HL-60 (cell line): ENCODE measurements at regions not wholly inside any gene's neighbourhood (a gene's known extent, or its start where the extent isn't known, plus 50 kb on each side); places are given as distances from the start of the nearest gene placed in this dataset.
A peak's percentile ranks its signal among the peaks of the same experiment; 100 is the strongest.

ENCODE experiments used
- DNase-seq, 2 experiments: peaks; one replicate each; pipeline ENCODE4 v3.0.0-alpha.2; 2010 to 2020; ENCODE audit warnings: low read depth in 1 of 2, low spot score in 1 of 2
- H3K27ac ChIP-seq: fragments of 250-450 bp; sonication (Bioruptor Pico); replicated peaks from 2 replicates; pipeline ENCODE4 v1.5.1; 2020; ENCODE audit warnings: mild to moderate bottlenecking, moderate library complexity
- H3K27me3 ChIP-seq: fragments of 250-450 bp; sonication (Bioruptor Pico); 2 replicates; pipeline ENCODE4 v1.5.1; 2021; ENCODE audit warnings: mild to moderate bottlenecking, moderate library complexity; ENCODE audit not compliant: insufficient read depth, poor library complexity, severe bottlenecking
- H3K4me3 ChIP-seq: replicated peaks from 2 replicates; pipeline ENCODE4 v1.5.1; 2011; ENCODE audit warnings: mild to moderate bottlenecking, control low read depth, low read length; ENCODE audit not compliant: insufficient read depth
- GABPA ChIP-seq: IDR thresholded peaks from 2 replicates; pipeline ENCODE4 v1.6.1; 2012; ENCODE audit warnings: low read depth
- POLR2AphosphoS5 ChIP-seq: IDR thresholded peaks from 2 replicates; pipeline ENCODE4 v1.6.1; 2012; ENCODE audit warnings: low read depth
- SPI1 ChIP-seq: IDR thresholded peaks from 2 replicates; pipeline ENCODE4 v1.6.1; 2012; ENCODE audit warnings: low read depth, mild to moderate bottlenecking, borderline replicate concordance
- TF ChIP-seq, protein P1 (sequence below): IDR thresholded peaks from one replicate; pipeline ENCODE4 v1.5.1; 2011; ENCODE audit warnings: low read length, control low read depth, inconsistent platforms; ENCODE audit not compliant: insufficient read depth
- TF ChIP-seq, protein P2 (sequence below): IDR thresholded peaks from 2 replicates; pipeline ENCODE4 v1.6.1; 2012; ENCODE audit warnings: low read depth; ENCODE audit not compliant: insufficient replicate concordance

DNA sequence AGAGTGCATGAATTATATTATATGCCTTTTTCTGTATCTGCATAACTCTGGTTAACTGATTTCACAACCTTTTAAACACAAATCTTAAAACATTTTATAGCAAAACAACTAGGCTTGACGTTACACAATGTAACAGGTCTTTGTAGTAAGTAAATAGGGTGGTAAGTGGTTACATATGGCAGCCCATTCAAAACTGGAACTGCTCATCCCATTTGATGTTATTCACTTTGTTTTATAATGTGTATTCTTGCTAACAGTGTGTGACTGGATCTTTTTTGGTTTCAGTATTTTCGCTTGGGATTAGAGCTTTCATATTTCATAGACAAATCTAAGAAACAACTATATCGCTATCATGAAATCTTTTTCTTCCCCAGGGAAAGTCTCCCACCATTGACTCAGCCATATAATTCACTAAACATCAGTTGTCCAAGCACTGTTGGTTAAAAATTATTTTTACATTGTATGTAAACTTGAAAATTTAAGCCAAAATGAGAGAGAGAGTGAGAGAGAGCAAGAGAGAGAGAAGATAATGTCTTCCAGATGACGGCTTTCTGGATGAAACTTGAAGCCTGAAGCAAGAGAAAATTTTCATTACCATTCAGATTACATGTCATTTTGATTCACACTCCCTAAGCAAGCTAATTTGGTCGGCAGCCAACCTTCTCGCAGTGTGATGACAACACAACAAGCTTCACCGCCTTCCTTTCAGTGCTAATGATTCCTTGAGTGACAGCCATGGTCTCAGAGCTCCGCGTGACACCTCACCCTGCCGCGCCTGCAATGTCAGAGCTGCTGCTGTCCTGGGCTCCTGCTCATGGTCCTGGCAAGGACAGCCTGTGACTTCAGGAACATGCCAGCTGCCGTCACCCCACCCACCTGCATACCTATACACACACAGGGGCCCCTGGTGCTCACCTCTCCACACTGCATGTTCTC, 946.9 kb upstream of the SOX11 start:
- no peak for TF ChIP-seq GABPA
- TF ChIP-seq, protein P1, sequence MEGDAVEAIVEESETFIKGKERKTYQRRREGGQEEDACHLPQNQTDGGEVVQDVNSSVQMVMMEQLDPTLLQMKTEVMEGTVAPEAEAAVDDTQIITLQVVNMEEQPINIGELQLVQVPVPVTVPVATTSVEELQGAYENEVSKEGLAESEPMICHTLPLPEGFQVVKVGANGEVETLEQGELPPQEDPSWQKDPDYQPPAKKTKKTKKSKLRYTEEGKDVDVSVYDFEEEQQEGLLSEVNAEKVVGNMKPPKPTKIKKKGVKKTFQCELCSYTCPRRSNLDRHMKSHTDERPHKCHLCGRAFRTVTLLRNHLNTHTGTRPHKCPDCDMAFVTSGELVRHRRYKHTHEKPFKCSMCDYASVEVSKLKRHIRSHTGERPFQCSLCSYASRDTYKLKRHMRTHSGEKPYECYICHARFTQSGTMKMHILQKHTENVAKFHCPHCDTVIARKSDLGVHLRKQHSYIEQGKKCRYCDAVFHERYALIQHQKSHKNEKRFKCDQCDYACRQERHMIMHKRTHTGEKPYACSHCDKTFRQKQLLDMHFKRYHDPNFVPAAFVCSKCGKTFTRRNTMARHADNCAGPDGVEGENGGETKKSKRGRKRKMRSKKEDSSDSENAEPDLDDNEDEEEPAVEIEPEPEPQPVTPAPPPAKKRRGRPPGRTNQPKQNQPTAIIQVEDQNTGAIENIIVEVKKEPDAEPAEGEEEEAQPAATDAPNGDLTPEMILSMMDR: no peak
- TF ChIP-seq SPI1: no peak
- TF ChIP-seq POLR2AphosphoS5: no peak
- TF ChIP-seq, protein P2, sequence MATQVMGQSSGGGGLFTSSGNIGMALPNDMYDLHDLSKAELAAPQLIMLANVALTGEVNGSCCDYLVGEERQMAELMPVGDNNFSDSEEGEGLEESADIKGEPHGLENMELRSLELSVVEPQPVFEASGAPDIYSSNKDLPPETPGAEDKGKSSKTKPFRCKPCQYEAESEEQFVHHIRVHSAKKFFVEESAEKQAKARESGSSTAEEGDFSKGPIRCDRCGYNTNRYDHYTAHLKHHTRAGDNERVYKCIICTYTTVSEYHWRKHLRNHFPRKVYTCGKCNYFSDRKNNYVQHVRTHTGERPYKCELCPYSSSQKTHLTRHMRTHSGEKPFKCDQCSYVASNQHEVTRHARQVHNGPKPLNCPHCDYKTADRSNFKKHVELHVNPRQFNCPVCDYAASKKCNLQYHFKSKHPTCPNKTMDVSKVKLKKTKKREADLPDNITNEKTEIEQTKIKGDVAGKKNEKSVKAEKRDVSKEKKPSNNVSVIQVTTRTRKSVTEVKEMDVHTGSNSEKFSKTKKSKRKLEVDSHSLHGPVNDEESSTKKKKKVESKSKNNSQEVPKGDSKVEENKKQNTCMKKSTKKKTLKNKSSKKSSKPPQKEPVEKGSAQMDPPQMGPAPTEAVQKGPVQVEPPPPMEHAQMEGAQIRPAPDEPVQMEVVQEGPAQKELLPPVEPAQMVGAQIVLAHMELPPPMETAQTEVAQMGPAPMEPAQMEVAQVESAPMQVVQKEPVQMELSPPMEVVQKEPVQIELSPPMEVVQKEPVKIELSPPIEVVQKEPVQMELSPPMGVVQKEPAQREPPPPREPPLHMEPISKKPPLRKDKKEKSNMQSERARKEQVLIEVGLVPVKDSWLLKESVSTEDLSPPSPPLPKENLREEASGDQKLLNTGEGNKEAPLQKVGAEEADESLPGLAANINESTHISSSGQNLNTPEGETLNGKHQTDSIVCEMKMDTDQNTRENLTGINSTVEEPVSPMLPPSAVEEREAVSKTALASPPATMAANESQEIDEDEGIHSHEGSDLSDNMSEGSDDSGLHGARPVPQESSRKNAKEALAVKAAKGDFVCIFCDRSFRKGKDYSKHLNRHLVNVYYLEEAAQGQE: no peak
- Histone ChIP-seq H3K4me3 (no peak overlapping the region), H3K27ac (no peak overlapping the region), H3K27me3 (no peaks in the 10 kb centered on the region)
- no peak for DNase-seq

DNA sequence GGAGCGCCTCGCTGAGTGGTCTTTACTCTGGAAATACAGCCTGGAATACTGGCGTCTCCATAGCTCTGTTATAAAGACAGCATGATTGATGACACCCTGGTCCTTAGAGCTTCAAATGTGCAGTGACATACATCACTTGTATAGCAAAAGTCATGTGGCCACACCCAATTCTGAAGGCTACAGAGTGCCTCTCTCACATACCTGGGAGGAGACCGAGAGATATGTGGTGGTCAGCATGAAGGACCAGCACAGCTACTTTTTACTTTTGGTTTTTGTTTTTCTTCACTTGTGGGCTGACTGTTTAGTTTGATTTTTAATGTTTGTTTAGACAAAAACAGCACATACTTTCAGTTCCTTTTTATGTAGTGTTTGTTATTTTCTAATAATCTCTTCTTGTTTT, 938.5 kb upstream of the SOX11 start:
- Histone ChIP-seq H3K27me3 (no peaks in the 10 kb centered on the region), H3K4me3 (no peak overlapping the region), H3K27ac (no peak overlapping the region)
- TF ChIP-seq SPI1 (no peak), POLR2AphosphoS5 (no peak), GABPA (no peak)
- TF ChIP-seq, protein P2: no peak
- TF ChIP-seq, protein P1: no peak
- DNase-seq: no peak

DNA sequence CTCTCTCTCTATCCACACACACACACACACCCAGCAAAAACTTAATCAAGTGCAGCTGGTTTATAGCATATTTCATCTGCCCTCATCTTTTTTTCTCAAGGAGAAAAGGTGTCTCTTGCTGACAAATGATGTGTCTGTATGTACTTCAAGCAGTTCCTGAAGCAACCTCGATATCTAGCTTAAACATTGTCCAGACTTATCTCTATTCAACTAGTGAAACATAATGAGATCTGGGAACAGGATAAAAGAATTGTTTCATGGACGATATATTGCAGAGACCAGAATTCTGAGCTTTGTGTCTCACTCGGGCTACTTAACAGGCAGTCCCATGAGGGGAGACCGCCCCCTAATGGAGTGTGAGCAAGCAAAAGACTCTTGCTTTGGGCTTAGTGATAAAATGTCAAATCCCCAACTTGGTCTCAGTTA, 929.2 kb upstream of the SOX11 start:
- no peak overlapping the region for H3K4me3 ChIP-seq
- TF ChIP-seq SPI1: no peak
- no peak for TF ChIP-seq POLR2AphosphoS5
- TF ChIP-seq, protein P1: peak; percentile 9
- no peak overlapping the region for H3K27ac ChIP-seq
- no peaks in the 10 kb centered on the region for H3K27me3 ChIP-seq
- DNase-seq: peak in 1 of 2 experiments; percentile 22
